ENCODE measurements at regions not wholly inside any gene's neighbourhood (a gene's known extent, or its start where the extent isn't known, plus 50 kb on each side); places are given as distances from the start of the nearest gene placed in this dataset.
"Not testable (repeated sequence)": the region's sequence is repeated elsewhere in the genome, so short reads cannot be mapped to it uniquely, and the experiment has no call there.

DNA sequence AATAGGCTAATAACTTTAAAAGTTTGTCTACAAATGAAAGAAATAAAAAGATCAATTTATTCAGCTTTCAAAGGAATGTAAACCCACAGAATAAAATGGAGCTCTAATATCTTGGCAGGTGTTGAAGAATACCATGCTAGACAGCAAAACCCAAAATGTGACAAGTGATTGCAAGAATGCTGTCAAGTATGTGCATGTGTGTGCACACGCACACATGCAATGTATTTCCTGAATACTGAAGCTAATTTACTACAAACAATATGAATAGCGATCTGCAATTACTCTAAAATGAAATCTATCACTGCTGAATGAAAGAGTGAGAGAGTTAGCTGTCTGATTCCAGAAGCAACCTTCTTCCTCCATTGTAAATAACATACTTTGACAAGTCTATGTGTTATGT is 179.2 kb upstream of the HSF2 start:
- DNase-seq: no peak

DNA sequence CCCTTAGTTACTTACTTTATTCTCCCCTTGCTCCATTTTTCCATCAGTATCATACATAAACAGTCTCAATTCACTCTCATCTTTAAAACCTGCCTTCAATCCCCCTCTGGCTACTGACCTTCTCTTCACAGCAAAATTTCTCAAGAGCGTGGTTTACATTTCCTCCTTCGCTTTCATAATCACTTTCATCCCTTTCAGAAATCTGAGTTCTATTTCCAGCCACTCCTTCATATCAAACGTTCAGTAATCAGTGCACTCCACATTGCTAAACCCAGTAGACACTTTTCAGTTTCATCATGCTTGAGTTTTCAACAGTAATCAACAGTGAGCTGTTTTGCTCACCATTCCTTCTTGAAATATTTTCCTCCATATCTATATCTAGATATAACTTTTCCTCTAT is 176.7 kb upstream of the HSF2 start:
- no peak for DNase-seq

- no peak for DNase-seq
Observed at GRCh38 chr6:122223251-122223650, 176.2 kb upstream of the HSF2 start.

- DNase-seq: no peak
Observed at GRCh38 chr6:122238861-122239260, 160.6 kb upstream of the HSF2 start.

- DNase-seq: no peak
Observed at GRCh38 chr6:122246906-122247658, 152.4 kb upstream of the HSF2 start.

DNA sequence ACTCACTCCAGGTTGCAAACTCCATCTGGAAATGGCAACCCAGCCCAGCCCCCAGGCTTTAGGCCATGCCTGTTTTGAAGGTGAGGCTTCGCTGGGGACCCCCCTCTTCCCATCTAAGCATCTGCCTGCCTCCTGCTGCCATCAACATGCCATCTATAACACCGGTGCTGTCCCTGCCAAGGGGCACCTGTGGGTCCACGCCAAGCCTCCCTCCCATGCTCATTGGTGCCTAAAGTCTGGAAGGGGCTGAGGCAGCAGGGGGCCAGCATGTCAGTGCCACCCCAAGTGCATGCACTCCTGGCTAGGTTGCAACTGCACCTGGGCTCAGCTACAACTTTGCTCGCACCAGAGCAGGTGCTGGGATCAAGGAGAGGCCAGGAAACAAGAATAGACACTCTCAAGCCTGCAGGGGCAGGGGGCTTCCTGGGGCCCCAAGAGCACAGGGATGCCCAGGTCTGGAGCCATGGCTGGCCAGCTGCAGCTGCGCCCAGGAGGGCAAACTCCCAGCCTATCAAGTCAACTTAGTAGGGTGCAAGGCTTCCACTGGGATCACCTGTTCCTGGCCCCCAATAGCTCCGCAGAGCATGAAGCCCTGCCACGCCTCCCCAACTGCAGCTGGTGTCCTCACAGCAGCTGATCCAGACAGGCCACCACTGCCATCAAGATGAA is 151.3 kb upstream of the HSF2 start:
- DNase-seq: no peak

DNA sequence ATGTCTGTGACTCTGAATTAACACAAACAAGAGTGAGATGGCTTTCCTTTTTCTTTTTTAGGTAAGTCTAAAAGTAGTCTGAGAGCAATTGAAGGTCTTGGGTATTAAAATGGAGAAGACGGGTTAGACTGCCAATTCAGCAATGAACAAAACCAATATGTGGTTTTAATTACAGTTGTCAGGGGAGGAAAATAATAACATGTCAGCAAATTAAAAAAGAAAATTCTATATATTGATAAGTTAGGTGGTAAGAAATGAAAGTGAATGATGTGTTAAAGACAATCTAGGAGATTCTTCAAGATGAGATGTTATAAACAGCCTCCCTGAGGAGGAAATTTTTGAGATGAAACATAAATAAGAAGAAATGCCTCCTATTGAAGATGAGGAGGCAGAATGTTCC is 150.6 kb upstream of the HSF2 start:
- DNase-seq: no peak

GRCh38 chr6:122258839-122259238 is 140.6 kb upstream of the HSF2 start:
- no peak for DNase-seq

- no peak for DNase-seq
Observed at GRCh38 chr6:122264557-122264956, 134.9 kb upstream of the HSF2 start.

GRCh38 chr6:122265755-122266154 is 133.7 kb upstream of the HSF2 start:
- DNase-seq: no peak

GRCh38 chr6:122268394-122268793 is 131.1 kb upstream of the HSF2 start:
- no peak for DNase-seq

- DNase-seq: no peak
Observed at GRCh38 chr6:122276637-122277036, 122.8 kb upstream of the HSF2 start.

- DNase-seq: not testable (repeated sequence)
Observed at GRCh38 chr6:122280105-122281021, 119.1 kb upstream of the HSF2 start.

DNA sequence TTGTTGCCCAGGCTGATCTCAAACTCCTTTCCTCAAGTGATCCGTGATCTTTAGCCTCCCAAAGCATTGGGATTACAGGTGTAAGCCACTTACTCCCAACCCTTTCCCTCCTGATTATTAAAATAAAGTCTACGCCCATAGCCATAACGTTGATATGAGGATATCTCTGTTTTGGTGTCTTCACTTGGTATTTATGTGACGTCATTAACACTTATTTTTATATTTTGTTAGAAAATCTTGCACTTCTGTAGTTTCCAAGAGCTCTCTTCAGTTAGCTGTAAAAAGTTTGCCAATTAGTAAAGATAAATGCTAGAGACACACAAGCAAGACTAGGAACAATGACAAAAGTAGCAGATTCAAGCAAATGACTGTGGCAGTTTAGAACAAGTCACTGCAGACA is 115.6 kb upstream of the HSF2 start:
- no peak for DNase-seq

DNA sequence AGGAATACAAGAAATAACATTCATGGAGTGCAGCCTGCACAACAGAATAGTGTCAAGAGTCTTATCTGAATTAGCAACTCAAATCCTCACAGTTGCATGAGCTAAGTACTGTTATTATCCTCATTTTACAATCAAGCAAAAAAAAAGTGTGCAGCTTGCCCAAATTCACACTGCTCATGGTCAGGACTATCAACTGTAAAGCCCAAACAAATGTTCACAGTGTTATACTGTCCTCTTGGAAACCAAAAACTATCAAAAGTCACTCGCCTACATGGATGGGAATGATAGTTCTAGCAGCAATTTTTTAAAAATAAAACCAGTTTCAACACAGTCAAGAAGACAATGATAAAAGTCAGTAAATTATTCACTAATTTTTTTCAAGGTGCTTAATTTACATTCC is 114.6 kb upstream of the HSF2 start:
- DNase-seq: no peak

DNA sequence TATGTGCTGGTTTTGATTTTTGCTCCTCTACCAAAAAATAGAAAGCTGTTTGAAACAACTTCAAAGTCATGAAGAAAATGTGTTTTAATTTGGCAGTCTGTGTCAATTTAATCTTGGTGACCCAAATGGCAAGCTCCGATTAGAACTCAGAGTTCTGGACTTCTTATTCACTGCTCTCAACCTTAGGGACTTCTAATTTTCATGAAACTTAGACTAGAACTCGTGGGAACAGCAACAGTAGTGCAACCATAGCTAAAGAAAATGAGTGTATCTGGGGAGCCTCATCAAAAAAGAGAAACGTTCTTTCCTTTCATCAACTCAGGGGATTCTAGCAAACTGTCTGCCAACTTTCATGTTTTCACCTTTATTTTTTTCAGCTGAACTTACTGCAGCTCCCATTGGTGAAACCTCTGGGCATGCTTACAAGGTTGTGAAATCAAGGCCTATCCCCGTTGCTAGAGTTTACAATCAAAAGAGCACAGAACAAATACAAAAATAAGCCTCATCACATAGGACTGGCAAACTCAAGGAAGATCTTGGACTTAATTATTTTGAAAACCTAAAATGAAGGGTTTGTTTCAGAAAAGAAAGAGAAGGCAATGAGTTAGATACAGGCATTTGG is 114.0 kb upstream of the HSF2 start:
- DNase-seq: no peak

DNA sequence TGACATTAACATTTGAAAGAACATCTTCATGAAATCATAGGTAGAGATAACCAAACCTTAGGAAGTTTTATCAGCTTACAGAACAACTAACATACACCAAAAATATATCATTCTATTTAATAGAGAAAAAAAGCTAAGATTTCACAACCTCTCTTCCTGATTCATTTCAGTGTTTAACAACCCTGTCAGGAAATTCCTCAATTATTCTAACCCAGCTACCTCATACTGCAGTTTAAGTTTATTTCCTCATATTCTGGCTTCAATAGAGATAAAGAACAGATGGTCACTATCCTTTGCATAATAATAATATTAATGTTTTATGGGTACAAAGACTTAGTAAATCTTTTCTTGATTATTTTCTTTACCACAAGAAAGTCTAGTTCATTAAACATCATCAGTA is 112.9 kb upstream of the HSF2 start:
- no peak for DNase-seq

DNA sequence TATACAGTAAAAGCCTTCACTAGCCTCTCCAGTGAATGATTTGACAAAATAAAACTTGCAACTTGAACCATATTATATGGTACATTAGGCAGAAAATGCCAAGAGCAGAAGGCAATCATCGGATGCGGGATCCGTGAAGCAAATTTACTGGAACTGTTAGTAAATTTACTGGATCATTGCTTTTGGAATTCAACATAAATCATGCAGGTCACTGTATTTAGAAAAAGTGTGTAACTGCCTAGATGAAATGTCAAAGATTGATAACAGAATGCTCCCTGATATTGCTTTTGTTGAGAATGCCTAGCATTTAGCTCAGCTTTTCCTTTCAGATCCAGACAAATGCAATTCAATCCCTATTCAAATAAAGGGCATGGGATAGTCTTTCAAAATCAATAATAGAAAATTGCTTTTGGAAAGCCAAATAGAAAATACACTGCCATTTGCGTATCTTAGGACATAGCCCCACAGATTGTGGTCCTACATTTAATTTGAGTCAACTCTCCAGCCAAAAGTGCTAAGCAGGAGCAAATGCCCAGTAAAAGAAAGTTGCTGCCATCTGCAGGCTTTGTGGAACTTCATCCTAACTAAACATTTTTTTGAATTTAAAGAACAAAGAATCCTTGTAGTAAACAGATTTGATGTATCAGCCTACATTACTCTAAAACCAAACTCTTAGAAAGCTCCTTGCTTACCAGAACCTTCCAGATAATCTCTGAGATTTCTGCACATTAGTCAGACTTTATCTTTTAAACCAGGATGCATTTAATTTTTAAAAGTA is 109.5 kb upstream of the HSF2 start:
- DNase-seq: peak; percentile 30 to 73

DNA sequence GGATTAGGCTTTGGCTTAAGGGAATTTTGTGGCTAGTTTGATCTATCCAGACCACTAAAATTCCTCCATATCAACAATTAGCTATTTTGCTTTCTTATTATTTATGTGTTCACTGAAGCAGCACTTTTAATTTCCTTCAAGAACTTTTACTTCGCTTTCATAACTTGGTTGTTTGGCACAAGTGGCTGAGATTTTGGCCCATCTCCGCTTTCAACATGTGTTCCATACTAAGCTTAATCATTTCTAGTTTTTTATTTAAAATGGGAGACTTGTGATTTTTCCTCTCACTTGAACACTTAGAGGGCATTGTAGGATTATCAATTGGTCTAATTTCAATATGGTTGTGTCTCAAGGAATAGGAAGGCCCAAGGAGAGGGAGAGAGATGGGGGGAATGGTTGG is 102.4 kb upstream of the HSF2 start:
- no peak for DNase-seq

DNA sequence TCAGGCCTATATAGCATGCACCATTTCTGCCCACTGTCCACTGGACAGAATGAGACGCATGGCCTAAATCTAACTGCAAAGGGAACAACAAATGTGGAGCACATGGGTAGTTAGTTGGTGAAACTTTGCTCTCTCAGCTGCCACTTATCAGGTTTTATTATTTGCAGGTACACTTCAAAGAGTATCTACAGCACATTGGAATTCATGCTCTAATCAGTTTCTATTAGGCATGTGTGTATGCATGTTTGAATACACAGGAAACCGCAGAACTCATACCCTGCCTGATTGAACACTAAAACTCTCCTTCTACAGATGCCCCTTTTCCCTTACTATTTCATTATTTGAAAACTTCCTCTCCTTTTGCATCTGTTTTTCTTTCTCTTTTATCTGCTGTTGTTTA is 97.4 kb upstream of the HSF2 start:
- DNase-seq: no peak

GRCh38 chr6:122307577-122307976 is 91.9 kb upstream of the HSF2 start:
- DNase-seq: no peak

DNA sequence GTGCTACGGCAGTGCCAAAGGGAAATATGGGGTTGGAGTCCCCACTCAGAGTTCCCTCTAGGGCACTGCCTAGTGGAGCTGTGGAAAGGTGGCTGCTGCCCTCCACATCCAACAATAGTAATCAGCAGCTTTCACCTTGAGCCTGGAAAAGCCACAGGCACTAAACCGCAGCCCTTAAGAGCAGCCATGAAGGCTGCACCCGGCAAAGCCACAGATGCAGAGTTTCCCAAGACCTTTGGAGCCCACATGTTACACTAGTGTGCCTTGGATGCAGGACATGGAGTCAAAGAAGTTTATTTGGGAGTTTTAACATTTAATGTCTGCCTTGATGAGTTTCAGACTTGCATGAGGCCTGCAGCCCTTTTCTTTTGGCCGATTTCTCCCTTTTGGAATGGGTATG is 91.4 kb upstream of the HSF2 start:
- DNase-seq: no peak

Measured in NCI-H2081 (cell line).